ENCODE measurements at regions not wholly inside any gene's neighbourhood (a gene's known extent, or its start where the extent isn't known, plus 50 kb on each side); places are given as distances from the start of the nearest gene placed in this dataset.

DNA sequence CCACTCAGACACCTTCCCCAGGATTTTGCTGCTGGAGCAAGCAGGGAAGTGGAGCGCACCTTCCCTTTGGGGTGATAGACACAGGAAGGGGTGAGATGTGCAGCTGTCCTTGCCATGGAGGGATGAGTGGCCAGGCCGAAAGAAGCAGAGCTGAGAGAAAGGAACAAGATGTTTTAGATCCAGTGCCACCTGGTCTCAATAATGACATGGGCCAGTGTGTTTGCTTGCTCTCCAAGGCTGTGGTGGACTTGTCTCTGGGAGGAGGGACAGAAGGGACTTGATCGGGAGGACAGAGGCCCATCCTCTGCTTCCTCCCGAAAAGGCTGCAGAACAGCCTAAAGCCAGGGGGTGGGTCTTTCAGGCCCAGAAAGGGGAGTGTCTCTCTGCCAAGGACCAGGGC lies 61.7 kb upstream of the CCDC167 start:
- TF ChIP-seq, protein P1, sequence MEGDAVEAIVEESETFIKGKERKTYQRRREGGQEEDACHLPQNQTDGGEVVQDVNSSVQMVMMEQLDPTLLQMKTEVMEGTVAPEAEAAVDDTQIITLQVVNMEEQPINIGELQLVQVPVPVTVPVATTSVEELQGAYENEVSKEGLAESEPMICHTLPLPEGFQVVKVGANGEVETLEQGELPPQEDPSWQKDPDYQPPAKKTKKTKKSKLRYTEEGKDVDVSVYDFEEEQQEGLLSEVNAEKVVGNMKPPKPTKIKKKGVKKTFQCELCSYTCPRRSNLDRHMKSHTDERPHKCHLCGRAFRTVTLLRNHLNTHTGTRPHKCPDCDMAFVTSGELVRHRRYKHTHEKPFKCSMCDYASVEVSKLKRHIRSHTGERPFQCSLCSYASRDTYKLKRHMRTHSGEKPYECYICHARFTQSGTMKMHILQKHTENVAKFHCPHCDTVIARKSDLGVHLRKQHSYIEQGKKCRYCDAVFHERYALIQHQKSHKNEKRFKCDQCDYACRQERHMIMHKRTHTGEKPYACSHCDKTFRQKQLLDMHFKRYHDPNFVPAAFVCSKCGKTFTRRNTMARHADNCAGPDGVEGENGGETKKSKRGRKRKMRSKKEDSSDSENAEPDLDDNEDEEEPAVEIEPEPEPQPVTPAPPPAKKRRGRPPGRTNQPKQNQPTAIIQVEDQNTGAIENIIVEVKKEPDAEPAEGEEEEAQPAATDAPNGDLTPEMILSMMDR (conservative IDR thresholded peaks at IDR 0.05; ENCODE audit: low read length), result no peak
- TF ChIP-seq EZH2phosphoT487 (IDR thresholded peaks at IDR 0.05; ENCODE audit: borderline replicate concordance, low read depth, low read length), result no peak

All from OCI-LY7 (cell line).